Mesothelial cell of epicardium (in vitro differentiated cells): ENCODE measurements at regions not wholly inside any gene's neighbourhood (a gene's known extent, or its start where the extent isn't known, plus 50 kb on each side); places are given as distances from the start of the nearest gene placed in this dataset.
"Not testable (repeated sequence)": the region's sequence is repeated elsewhere in the genome, so short reads cannot be mapped to it uniquely, and the experiment has no call there.

Experiments used
- DNase-seq, 2 experiments: peaks; one replicate each; pipeline ENCODE4 v3.0.0; 2021; ENCODE audit warnings: low spot score in 2 of 2; ENCODE audit not compliant: unreplicated experiment in 2 of 2
- H3K27ac Mint-ChIP-seq: 2 replicates; pipeline ENCODE4 v1.8.0; 2021; ENCODE audit warnings: mixed read lengths
- H3K27me3 Mint-ChIP-seq: 2 replicates; pipeline ENCODE4 v1.8.0; 2021; ENCODE audit warnings: low read depth, mixed read lengths
- H3K36me3 Mint-ChIP-seq: 2 replicates; pipeline ENCODE4 v1.8.0; 2021; ENCODE audit warnings: mixed read lengths
- H3K4me1 Mint-ChIP-seq: 2 replicates; pipeline ENCODE4 v1.8.0; 2021; ENCODE audit warnings: mixed read lengths
- H3K4me3 Mint-ChIP-seq: 2 replicates; pipeline ENCODE4 v1.8.0; 2021; ENCODE audit warnings: mild to moderate bottlenecking, moderate library complexity, mixed read lengths
- H3K9me3 Mint-ChIP-seq: 2 replicates; pipeline ENCODE4 v1.8.0; 2021; ENCODE audit warnings: mixed read lengths
- TF ChIP-seq, protein P1 (sequence below): fragments of 200-600 bp; sonication (generic); IDR thresholded peaks from one replicate; pipeline ENCODE4 v1.5.0; 2021; ENCODE audit warnings: antibody characterized with exemption; ENCODE audit not compliant: unreplicated experiment

DNA sequence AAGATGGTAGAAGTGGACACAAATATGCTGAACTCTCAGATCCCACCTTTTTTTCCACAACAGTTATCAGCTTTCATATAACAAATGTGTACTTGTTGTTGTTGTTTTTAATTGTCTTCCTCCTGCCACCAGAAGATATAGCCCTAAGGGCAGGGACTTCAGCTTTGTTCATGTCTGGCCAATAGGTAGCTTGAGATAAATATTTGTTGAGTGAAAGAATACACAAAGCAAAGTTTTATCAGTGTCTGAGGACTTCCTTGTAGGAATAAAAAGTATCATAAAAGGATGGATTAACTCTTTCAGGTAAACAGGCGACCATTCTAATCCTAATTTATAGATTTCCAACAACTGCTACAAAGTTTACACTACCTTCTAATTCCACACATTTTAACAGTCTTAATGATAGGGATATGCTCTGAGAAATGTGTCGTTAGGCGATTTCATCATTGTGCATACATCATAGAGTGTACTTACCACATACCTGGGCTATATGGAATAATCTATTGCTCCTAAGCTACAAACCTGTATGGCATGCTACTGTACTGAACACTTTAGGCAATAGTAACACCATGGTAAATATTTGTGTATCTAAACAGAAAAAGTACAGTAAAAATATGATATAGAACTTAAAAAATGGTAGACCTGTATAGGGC is 186.1 kb downstream of the ATOH1 start:
- H3K27me3 Mint-ChIP-seq: no peaks in the 10 kb centered on the region
- no peak overlapping the region for H3K4me3 Mint-ChIP-seq
- TF ChIP-seq, protein P1, sequence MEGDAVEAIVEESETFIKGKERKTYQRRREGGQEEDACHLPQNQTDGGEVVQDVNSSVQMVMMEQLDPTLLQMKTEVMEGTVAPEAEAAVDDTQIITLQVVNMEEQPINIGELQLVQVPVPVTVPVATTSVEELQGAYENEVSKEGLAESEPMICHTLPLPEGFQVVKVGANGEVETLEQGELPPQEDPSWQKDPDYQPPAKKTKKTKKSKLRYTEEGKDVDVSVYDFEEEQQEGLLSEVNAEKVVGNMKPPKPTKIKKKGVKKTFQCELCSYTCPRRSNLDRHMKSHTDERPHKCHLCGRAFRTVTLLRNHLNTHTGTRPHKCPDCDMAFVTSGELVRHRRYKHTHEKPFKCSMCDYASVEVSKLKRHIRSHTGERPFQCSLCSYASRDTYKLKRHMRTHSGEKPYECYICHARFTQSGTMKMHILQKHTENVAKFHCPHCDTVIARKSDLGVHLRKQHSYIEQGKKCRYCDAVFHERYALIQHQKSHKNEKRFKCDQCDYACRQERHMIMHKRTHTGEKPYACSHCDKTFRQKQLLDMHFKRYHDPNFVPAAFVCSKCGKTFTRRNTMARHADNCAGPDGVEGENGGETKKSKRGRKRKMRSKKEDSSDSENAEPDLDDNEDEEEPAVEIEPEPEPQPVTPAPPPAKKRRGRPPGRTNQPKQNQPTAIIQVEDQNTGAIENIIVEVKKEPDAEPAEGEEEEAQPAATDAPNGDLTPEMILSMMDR: no peak
- no peaks in the 10 kb centered on the region for H3K36me3 Mint-ChIP-seq
- H3K9me3 Mint-ChIP-seq: peaks cover 7% of the 10 kb centered on the region
- no peaks in the 10 kb centered on the region for H3K4me1 Mint-ChIP-seq
- DNase-seq: no peak
- H3K27ac Mint-ChIP-seq: no peak overlapping the region

DNA sequence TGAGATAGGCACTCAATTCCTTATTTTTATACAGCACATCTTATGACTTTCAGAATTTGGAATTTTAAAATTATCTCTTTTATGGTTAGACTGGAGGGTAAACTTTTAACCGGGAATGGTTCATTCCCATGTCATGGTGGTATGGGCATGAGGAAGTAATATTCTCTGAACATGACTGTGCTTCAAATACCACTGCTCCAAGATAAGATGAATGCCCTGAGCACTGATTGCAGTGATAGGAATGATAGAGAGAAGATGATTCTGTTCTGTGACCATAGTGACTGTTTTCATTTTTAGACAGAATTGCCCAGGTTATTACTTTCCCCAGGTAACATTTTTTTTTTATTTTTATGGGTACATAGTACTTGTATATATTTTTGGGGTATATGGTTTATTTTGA is 187.4 kb downstream of the ATOH1 start:
- Mint-ChIP-seq H3K27me3 (no peaks in the 10 kb centered on the region), H3K9me3 (peaks cover 7% of the 10 kb centered on the region), H3K4me1 (no peaks in the 10 kb centered on the region), H3K36me3 (no peaks in the 10 kb centered on the region), H3K27ac (no peak overlapping the region), H3K4me3 (no peak overlapping the region)
- TF ChIP-seq, protein P1: no peak
- no peak for DNase-seq

DNA sequence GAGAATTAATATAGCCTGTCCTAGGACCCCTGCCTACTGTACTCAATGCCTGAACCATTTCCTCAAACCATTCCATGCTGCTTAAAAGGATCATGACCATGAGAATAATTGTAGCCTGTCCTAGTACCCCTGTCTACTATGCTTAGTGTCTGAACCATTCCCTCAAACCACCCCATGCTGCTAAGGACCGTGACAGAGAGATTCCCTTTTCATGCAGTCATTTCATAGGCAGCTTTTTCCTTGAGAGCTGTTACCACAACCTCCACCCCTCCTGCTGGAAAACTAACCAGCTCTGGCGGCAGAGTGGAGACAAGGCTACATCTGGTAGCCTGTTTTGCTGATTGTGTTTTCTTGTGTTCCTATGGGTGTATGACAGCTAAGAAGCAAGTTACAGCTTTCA is 174.9 kb upstream of the SMARCAD1 start:
- Mint-ChIP-seq H3K4me3 (no peak overlapping the region), H3K27me3 (no peaks in the 10 kb centered on the region), H3K9me3 (peaks cover 4% of the 10 kb centered on the region), H3K27ac (no peak overlapping the region), H3K36me3 (no peaks in the 10 kb centered on the region), H3K4me1 (no peaks in the 10 kb centered on the region)
- DNase-seq: no peak
- TF ChIP-seq, protein P1: no peak

DNA sequence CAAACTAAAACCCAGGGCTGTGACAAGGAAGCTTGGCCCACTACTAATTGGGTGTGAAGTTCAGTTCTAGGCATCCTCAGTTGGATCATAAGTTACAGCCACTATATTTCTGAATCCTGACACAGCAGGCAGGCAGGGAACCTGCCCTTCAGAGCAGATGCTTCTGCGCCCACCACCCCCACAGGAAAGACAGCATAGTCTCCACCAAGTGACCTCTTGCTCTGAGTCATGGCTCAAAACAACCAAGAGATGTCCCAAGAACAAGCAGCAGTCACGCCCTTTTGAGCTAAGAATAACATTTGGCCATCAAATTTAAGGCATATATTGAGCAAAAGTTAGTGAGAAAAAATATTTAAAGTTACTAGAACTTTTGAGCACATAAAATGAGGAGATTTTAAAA is 170.7 kb upstream of the SMARCAD1 start:
- no peaks in the 10 kb centered on the region for H3K36me3 Mint-ChIP-seq
- TF ChIP-seq, protein P1: no peak
- no peak overlapping the region for H3K4me3 Mint-ChIP-seq
- H3K27ac Mint-ChIP-seq: no peak overlapping the region
- H3K4me1 Mint-ChIP-seq: no peaks in the 10 kb centered on the region
- no peaks in the 10 kb centered on the region for H3K27me3 Mint-ChIP-seq
- no peaks in the 10 kb centered on the region for H3K9me3 Mint-ChIP-seq
- DNase-seq: no peak

DNA sequence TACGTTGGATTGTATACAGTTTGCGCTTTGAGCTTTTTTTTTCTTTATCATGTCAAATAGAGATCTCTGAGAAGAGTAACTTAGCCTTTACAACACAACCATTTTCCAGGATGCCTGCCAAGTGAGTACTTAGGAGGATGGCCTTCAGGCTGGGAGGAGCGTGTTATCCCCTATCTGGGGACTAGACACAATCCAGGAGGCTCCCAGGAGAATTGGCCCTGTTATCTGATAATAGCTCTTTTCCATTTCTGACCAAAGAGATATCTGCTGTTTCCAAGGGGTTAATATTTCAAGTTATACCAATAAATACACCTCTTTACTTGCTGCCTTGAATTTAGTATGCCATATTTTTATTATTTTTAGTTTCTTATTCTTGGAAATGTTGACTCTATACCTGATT is 169.5 kb upstream of the SMARCAD1 start:
- TF ChIP-seq, protein P1: no peak
- no peak for DNase-seq
- Mint-ChIP-seq H3K36me3 (no peaks in the 10 kb centered on the region), H3K4me3 (no peak overlapping the region), H3K27me3 (no peaks in the 10 kb centered on the region), H3K4me1 (no peaks in the 10 kb centered on the region), H3K9me3 (peaks cover 2% of the 10 kb centered on the region), H3K27ac (no peak overlapping the region)

DNA sequence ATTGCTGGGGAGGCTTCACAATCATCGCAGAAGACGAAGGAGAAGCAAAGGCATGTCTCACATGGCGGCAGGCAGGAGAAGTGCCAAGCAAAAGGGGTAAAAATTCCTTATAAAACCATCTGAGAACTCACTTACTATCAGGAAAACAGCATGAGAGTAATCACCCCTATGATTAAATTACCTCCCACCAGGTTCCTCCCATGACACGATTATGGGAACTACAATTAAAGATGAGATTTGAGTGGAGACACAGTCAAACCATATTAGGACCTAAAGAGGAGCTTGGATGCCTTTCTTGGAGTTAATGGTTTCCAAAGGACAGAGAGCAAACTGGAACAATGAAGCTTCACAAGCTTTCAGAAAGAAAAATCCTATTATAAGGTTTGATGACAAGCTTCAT is 168.4 kb upstream of the SMARCAD1 start:
- H3K9me3 Mint-ChIP-seq: peaks cover 9% of the 10 kb centered on the region
- no peaks in the 10 kb centered on the region for H3K4me1 Mint-ChIP-seq
- TF ChIP-seq, protein P1: no peak
- no peak overlapping the region for H3K27ac Mint-ChIP-seq
- H3K4me3 Mint-ChIP-seq: no peak overlapping the region
- DNase-seq: no peak
- H3K36me3 Mint-ChIP-seq: no peaks in the 10 kb centered on the region
- no peaks in the 10 kb centered on the region for H3K27me3 Mint-ChIP-seq

DNA sequence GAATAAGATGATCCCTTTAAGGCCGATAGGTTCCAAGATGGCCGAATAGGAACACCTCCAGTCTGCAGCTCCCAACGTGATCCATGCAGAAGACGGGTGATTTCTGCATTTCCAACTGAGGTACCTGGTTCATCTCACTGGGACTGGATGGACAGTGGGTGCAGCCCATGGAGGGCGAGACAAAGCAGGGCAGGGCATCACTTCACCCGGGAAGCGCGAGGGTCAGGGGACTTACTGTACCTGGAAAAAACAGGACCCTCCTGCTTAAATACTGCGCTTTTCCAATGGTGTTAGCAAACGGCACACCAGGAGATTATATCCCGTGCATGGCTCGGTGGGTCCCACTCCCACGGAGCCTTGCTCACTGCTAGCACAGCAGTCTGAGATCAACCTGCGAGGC is 163.2 kb upstream of the SMARCAD1 start:
- H3K27ac Mint-ChIP-seq, H3K4me3 Mint-ChIP-seq, H3K36me3 Mint-ChIP-seq, H3K4me1 Mint-ChIP-seq, H3K27me3 Mint-ChIP-seq, DNase-seq: not testable (repeated sequence)
- H3K9me3 Mint-ChIP-seq: peaks cover 37% of the 10 kb centered on the region
